Neural crest cell (in vitro differentiated cells): ENCODE measurements at regions not wholly inside any gene's neighbourhood (a gene's known extent, or its start where the extent isn't known, plus 50 kb on each side); places are given as distances from the start of the nearest gene placed in this dataset.

Experiments used
- DNase-seq: peaks from one replicate; pipeline ENCODE4 v3.0.0; 2021; ENCODE audit warnings: low read depth, mixed read lengths, low spot score
- H3K27ac Mint-ChIP-seq: one replicate; pipeline ENCODE4 v1.8.0; 2021; ENCODE audit warnings: mild to moderate bottlenecking, mixed read lengths; ENCODE audit not compliant: unreplicated experiment
- H3K27me3 Mint-ChIP-seq: 2 replicates; pipeline ENCODE4 v1.8.0; 2021; ENCODE audit warnings: low read depth, mild to moderate bottlenecking, mixed read lengths
- H3K36me3 Mint-ChIP-seq: 2 replicates; pipeline ENCODE4 v1.8.0; 2021; ENCODE audit warnings: low read depth, mild to moderate bottlenecking, mixed read lengths
- H3K4me1 Mint-ChIP-seq: 2 replicates; pipeline ENCODE4 v1.8.0; 2021; ENCODE audit warnings: mixed read lengths
- H3K4me3 Mint-ChIP-seq: one replicate; pipeline ENCODE4 v1.8.0; 2021; ENCODE audit warnings: mild to moderate bottlenecking, mixed read lengths
- H3K9me3 Mint-ChIP-seq: 2 replicates; pipeline ENCODE4 v1.8.0; 2021; ENCODE audit warnings: mixed read lengths
- CTCF ChIP-seq: fragments of 200-600 bp; sonication (generic); conservative IDR thresholded peaks from 2 replicates; pipeline ENCODE4 v1.5.0; 2021; ENCODE audit warnings: antibody characterized with exemption, mild to moderate bottlenecking

GRCh38 chr13:102460806-102461205 is 59.0 kb upstream of the FGF14 start:
- TF ChIP-seq CTCF = no peak
- Mint-ChIP-seq H3K4me1 (peaks cover 4% of the 10 kb centered on the region), H3K9me3 (no peaks in the 10 kb centered on the region), H3K27me3 (peaks cover 6% of the 10 kb centered on the region), H3K4me3 (no peak overlapping the region), H3K27ac (no peak overlapping the region), H3K36me3 (no peaks in the 10 kb centered on the region)
- DNase-seq = no peak

GRCh38 chr13:102452836-102453235 is 51.0 kb upstream of the FGF14 start:
- no peak for TF ChIP-seq CTCF
- peaks cover 4% of the 10 kb centered on the region for H3K4me1 Mint-ChIP-seq
- H3K9me3 Mint-ChIP-seq = peaks cover 3% of the 10 kb centered on the region
- no peak overlapping the region for H3K4me3 Mint-ChIP-seq
- H3K27ac Mint-ChIP-seq = no peak overlapping the region
- peaks cover 17% of the 10 kb centered on the region for H3K27me3 Mint-ChIP-seq
- no peak for DNase-seq
- no peaks in the 10 kb centered on the region for H3K36me3 Mint-ChIP-seq
